Effector memory CD4-positive, alpha-beta T cell (primary cell): ENCODE measurements at regions not wholly inside any gene's neighbourhood (a gene's known extent, or its start where the extent isn't known, plus 50 kb on each side); places are given as distances from the start of the nearest gene placed in this dataset.

Experiments used
- DNase-seq, 3 donors: peaks; one replicate each; pipeline ENCODE4 v3.0.0-alpha.2; 2020
- H3K27ac ChIP-seq: 2 replicates; pipeline ENCODE4 v1.7.0; 2013; ENCODE audit warnings: mild to moderate bottlenecking, low read length, moderate library complexity; ENCODE audit not compliant: insufficient read depth, poor library complexity, severe bottlenecking
- H3K27me3 ChIP-seq: replicated peaks from 2 replicates; pipeline ENCODE4 v1.7.0; 2013; ENCODE audit warnings: mild to moderate bottlenecking, low read length; ENCODE audit not compliant: insufficient read depth, control insufficient read depth, poor library complexity, severe bottlenecking
- H3K36me3 ChIP-seq: 2 replicates; pipeline ENCODE4 v1.7.0; 2013; ENCODE audit warnings: mild to moderate bottlenecking, low read length, moderate library complexity; ENCODE audit not compliant: control insufficient read depth, insufficient read depth
- H3K4me1 ChIP-seq: 2 replicates; pipeline ENCODE4 v1.7.0; 2013; ENCODE audit warnings: low read length, mild to moderate bottlenecking; ENCODE audit not compliant: control insufficient read depth, insufficient read depth, poor library complexity, severe bottlenecking
- H3K4me3 ChIP-seq: 2 replicates; pipeline ENCODE4 v1.7.0; 2013; ENCODE audit warnings: low read length, low read depth, mild to moderate bottlenecking; ENCODE audit not compliant: insufficient read depth, poor library complexity, severe bottlenecking
- H3K9me3 ChIP-seq: 2 replicates; pipeline ENCODE4 v1.7.0; 2013; ENCODE audit warnings: mild to moderate bottlenecking, low read length, moderate library complexity; ENCODE audit not compliant: control insufficient read depth

- Histone ChIP-seq H3K4me3 (no peak overlapping the region), H3K9me3 (no peaks in the 10 kb centered on the region), H3K27me3 (no peaks in the 10 kb centered on the region), H3K4me1 (peaks cover 4% of the 10 kb centered on the region), H3K27ac (no peak overlapping the region), H3K36me3 (no peaks in the 10 kb centered on the region)
- DNase-seq: no peak
Observed at GRCh38 chr7:7098280-7098818, 84.0 kb upstream of the C1GALT1 start.

- Histone ChIP-seq H3K27me3 (no peaks in the 10 kb centered on the region), H3K27ac (no peak overlapping the region), H3K36me3 (no peaks in the 10 kb centered on the region), H3K9me3 (no peaks in the 10 kb centered on the region), H3K4me3 (no peak overlapping the region), H3K4me1 (peaks cover 6% of the 10 kb centered on the region)
- DNase-seq: no peak
Observed at GRCh38 chr7:7099584-7100014, 82.7 kb upstream of the C1GALT1 start.

GRCh38 chr7:7100432-7100849 lies 81.9 kb upstream of the C1GALT1 start:
- Histone ChIP-seq H3K27me3 (no peaks in the 10 kb centered on the region), H3K36me3 (no peaks in the 10 kb centered on the region), H3K4me3 (no peak overlapping the region), H3K4me1 (peaks cover 10% of the 10 kb centered on the region), H3K27ac (no peak overlapping the region), H3K9me3 (no peaks in the 10 kb centered on the region)
- DNase-seq: no peak

GRCh38 chr7:7102906-7103305 lies 79.4 kb upstream of the C1GALT1 start:
- H3K4me1 ChIP-seq: peaks cover 11% of the 10 kb centered on the region
- no peak overlapping the region for H3K27ac ChIP-seq
- no peaks in the 10 kb centered on the region for H3K36me3 ChIP-seq
- no peak for DNase-seq
- no peaks in the 10 kb centered on the region for H3K27me3 ChIP-seq
- no peak overlapping the region for H3K4me3 ChIP-seq
- no peaks in the 10 kb centered on the region for H3K9me3 ChIP-seq

- Histone ChIP-seq H3K27me3 (no peaks in the 10 kb centered on the region), H3K27ac (no peak overlapping the region), H3K9me3 (no peaks in the 10 kb centered on the region), H3K4me1 (peaks cover 11% of the 10 kb centered on the region), H3K4me3 (no peak overlapping the region), H3K36me3 (no peaks in the 10 kb centered on the region)
- DNase-seq: peak in 1 of 3 donors; percentile 3
Observed at GRCh38 chr7:7103343-7104313, 78.7 kb upstream of the C1GALT1 start.

- H3K36me3 ChIP-seq: no peaks in the 10 kb centered on the region
- no peak overlapping the region for H3K27ac ChIP-seq
- no peak overlapping the region for H3K4me3 ChIP-seq
- no peak for DNase-seq
- peaks cover 11% of the 10 kb centered on the region for H3K4me1 ChIP-seq
- H3K9me3 ChIP-seq: no peaks in the 10 kb centered on the region
- H3K27me3 ChIP-seq: no peaks in the 10 kb centered on the region
Observed at GRCh38 chr7:7104314-7104698, 78.0 kb upstream of the C1GALT1 start.

- H3K27ac ChIP-seq: no peak overlapping the region
- no peaks in the 10 kb centered on the region for H3K36me3 ChIP-seq
- no peak overlapping the region for H3K4me3 ChIP-seq
- peaks cover 11% of the 10 kb centered on the region for H3K4me1 ChIP-seq
- no peaks in the 10 kb centered on the region for H3K27me3 ChIP-seq
- no peaks in the 10 kb centered on the region for H3K9me3 ChIP-seq
- no peak for DNase-seq
Observed at GRCh38 chr7:7104971-7105370, 77.4 kb upstream of the C1GALT1 start.

GRCh38 chr7:7105800-7106582 lies 76.4 kb upstream of the C1GALT1 start:
- no peaks in the 10 kb centered on the region for H3K36me3 ChIP-seq
- no peak for DNase-seq
- peaks cover 11% of the 10 kb centered on the region for H3K4me1 ChIP-seq
- H3K27me3 ChIP-seq: no peaks in the 10 kb centered on the region
- no peak overlapping the region for H3K4me3 ChIP-seq
- H3K9me3 ChIP-seq: no peaks in the 10 kb centered on the region
- no peak overlapping the region for H3K27ac ChIP-seq

- Histone ChIP-seq H3K9me3 (no peaks in the 10 kb centered on the region), H3K27me3 (no peaks in the 10 kb centered on the region), H3K36me3 (no peaks in the 10 kb centered on the region), H3K27ac (no peak overlapping the region), H3K4me3 (no peak overlapping the region), H3K4me1 (peaks cover 6% of the 10 kb centered on the region)
- DNase-seq: no peak
Observed at GRCh38 chr7:7108931-7109330, 73.4 kb upstream of the C1GALT1 start.

- H3K4me3 ChIP-seq: no peak overlapping the region
- no peaks in the 10 kb centered on the region for H3K9me3 ChIP-seq
- H3K4me1 ChIP-seq: peaks cover 6% of the 10 kb centered on the region
- no peaks in the 10 kb centered on the region for H3K27me3 ChIP-seq
- H3K27ac ChIP-seq: no peak overlapping the region
- H3K36me3 ChIP-seq: no peaks in the 10 kb centered on the region
- no peak for DNase-seq
Observed at GRCh38 chr7:7109934-7110333, 72.4 kb upstream of the C1GALT1 start.
